DND-41 (cell line): ENCODE measurements at regions not wholly inside any gene's neighbourhood (a gene's known extent, or its start where the extent isn't known, plus 50 kb on each side); places are given as distances from the start of the nearest gene placed in this dataset.

Experiments used
- CTCF ChIP-seq: IDR thresholded peaks from 2 replicates; pipeline ENCODE4 v1.5.1; 2012; ENCODE audit warnings: borderline replicate concordance, low read length, moderate library complexity, mild to moderate bottlenecking; ENCODE audit not compliant: poor library complexity, severe bottlenecking; ENCODE audit errors: extremely low read depth
- EZH2 ChIP-seq: IDR thresholded peaks from 3 replicates; pipeline ENCODE4 v1.6.1; 2012; ENCODE audit warnings: borderline replicate concordance, low read depth, mild to moderate bottlenecking, moderate library complexity, low read length, inconsistent platforms; ENCODE audit not compliant: severe bottlenecking

GRCh38 chr16:17568239-17568638 is 97.5 kb upstream of the XYLT1 start:
- TF ChIP-seq CTCF, result no peak
- no peak for TF ChIP-seq EZH2
